H9 (cell line): ENCODE measurements at regions not wholly inside any gene's neighbourhood (a gene's known extent, or its start where the extent isn't known, plus 50 kb on each side); places are given as distances from the start of the nearest gene placed in this dataset.

Experiments
- DNase-seq: peaks from one replicate; pipeline ENCODE4 v3.0.0-alpha.2; 2017
- H2AFZ ChIP-seq: one replicate; pipeline ENCODE4 v1.6.1; 2013; ENCODE audit warnings: mild to moderate bottlenecking, low read length, control low read depth, moderate library complexity
- H2AK5ac ChIP-seq: 2 replicates; pipeline ENCODE4 v1.6.1; 2013; ENCODE audit warnings: low read length, control low read depth, mixed read lengths; ENCODE audit not compliant: insufficient read length
- H2BK120ac ChIP-seq: one replicate; pipeline ENCODE4 v1.6.1; 2013; ENCODE audit warnings: low read depth, mild to moderate bottlenecking, low read length, control low read depth, inconsistent platforms; ENCODE audit not compliant: poor library complexity, severe bottlenecking
- H2BK12ac ChIP-seq: 2 replicates; pipeline ENCODE4 v1.6.1; 2013; ENCODE audit warnings: low read length, control low read depth, mixed read lengths, low read depth; ENCODE audit not compliant: insufficient read length
- H2BK15ac ChIP-seq: 2 replicates; pipeline ENCODE4 v1.6.1; 2013; ENCODE audit warnings: low read depth, low read length, control low read depth
- H2BK20ac ChIP-seq: one replicate; pipeline ENCODE4 v1.6.1; 2013; ENCODE audit warnings: low read depth, mild to moderate bottlenecking, low read length, control low read depth, inconsistent platforms; ENCODE audit not compliant: poor library complexity, severe bottlenecking
- H2BK5ac ChIP-seq: 2 replicates; pipeline ENCODE4 v1.6.1; 2013; ENCODE audit warnings: low read length, control low read depth, mixed read lengths; ENCODE audit not compliant: insufficient read length
- H3K14ac ChIP-seq: 2 replicates; pipeline ENCODE4 v1.6.1; 2013; ENCODE audit warnings: low read length, control low read depth; ENCODE audit not compliant: insufficient read depth
- H3K18ac ChIP-seq: 2 replicates; pipeline ENCODE4 v1.6.1; 2013; ENCODE audit warnings: low read depth, mild to moderate bottlenecking, mixed read lengths, low read length, control low read depth; ENCODE audit not compliant: insufficient read length
- H3K23ac ChIP-seq: 2 replicates; pipeline ENCODE4 v1.6.1; 2013; ENCODE audit warnings: low read length, control low read depth, mixed read lengths, low read depth; ENCODE audit not compliant: insufficient read length
- H3K23me2 ChIP-seq: 2 replicates; pipeline ENCODE4 v1.6.1; 2013; ENCODE audit warnings: low read depth, mild to moderate bottlenecking, mixed read lengths, low read length, control low read depth; ENCODE audit not compliant: insufficient read length, poor library complexity, severe bottlenecking
- H3K27ac ChIP-seq: 2 replicates; pipeline ENCODE4 v1.5.1; 2013; ENCODE audit warnings: low read length, control low read depth, mixed read lengths, low read depth; ENCODE audit not compliant: insufficient read length
- H3K27me3 ChIP-seq: 2 replicates; pipeline ENCODE4 v1.6.1; 2013; ENCODE audit warnings: low read length, control low read depth, inconsistent platforms; ENCODE audit not compliant: insufficient read depth
- H3K4ac ChIP-seq: 2 replicates; pipeline ENCODE4 v1.6.1; 2013; ENCODE audit warnings: low read depth, mild to moderate bottlenecking, control low read depth, inconsistent platforms, low read length, moderate library complexity
- H3K4me1 ChIP-seq: 2 replicates; pipeline ENCODE4 v1.6.1; 2013; ENCODE audit warnings: low read length, control low read depth, inconsistent platforms; ENCODE audit not compliant: insufficient read depth
- H3K4me2 ChIP-seq: 2 replicates; pipeline ENCODE4 v1.6.1; 2013; ENCODE audit warnings: low read length, control low read depth, mixed read lengths; ENCODE audit not compliant: insufficient read length, insufficient read depth
- H3K56ac ChIP-seq: 2 replicates; pipeline ENCODE4 v1.6.1; 2013; ENCODE audit warnings: low read depth, mild to moderate bottlenecking, mixed read lengths, low read length, control low read depth; ENCODE audit not compliant: insufficient read length
- H3K79me1 ChIP-seq: 2 replicates; pipeline ENCODE4 v1.6.1; 2013; ENCODE audit warnings: low read depth, mild to moderate bottlenecking, moderate library complexity, low read length, control low read depth, inconsistent platforms; ENCODE audit not compliant: insufficient read depth, poor library complexity, severe bottlenecking
- H3K79me2 ChIP-seq: 2 replicates; pipeline ENCODE4 v1.6.1; 2013; ENCODE audit warnings: low read length, control low read depth, inconsistent platforms; ENCODE audit not compliant: insufficient read depth
- H3K9ac ChIP-seq: 2 replicates; pipeline ENCODE4 v1.6.1; 2013; ENCODE audit warnings: low read length, control low read depth, mixed read lengths; ENCODE audit not compliant: insufficient read length; ENCODE audit errors: extremely low read depth
- H3K9me3 ChIP-seq: one replicate; pipeline ENCODE4 v1.6.1; 2013; ENCODE audit warnings: low read depth, low read length, inconsistent platforms; ENCODE audit not compliant: control insufficient read depth
- H3T11ph ChIP-seq: one replicate; pipeline ENCODE4 v1.6.1; 2013; ENCODE audit warnings: mild to moderate bottlenecking, low read length, control low read depth, inconsistent platforms
- H4K20me1 ChIP-seq: one replicate; pipeline ENCODE4 v1.6.1; 2013; ENCODE audit not compliant: control insufficient read depth, insufficient read length, insufficient read depth
- H4K5ac ChIP-seq: 2 replicates; pipeline ENCODE4 v1.6.1; 2013; ENCODE audit warnings: low read depth, mild to moderate bottlenecking, mixed read lengths, low read length, control low read depth; ENCODE audit not compliant: insufficient read length
- H4K8ac ChIP-seq: replicated peaks from 2 replicates; pipeline ENCODE4 v1.6.1; 2013; ENCODE audit warnings: low read length, control low read depth, mixed read lengths, low read depth; ENCODE audit not compliant: insufficient read length
- H4K91ac ChIP-seq: 2 replicates; pipeline ENCODE4 v1.6.1; 2013; ENCODE audit warnings: low read depth, mild to moderate bottlenecking, moderate library complexity, mixed read lengths, low read length, control low read depth; ENCODE audit not compliant: insufficient read length
- H3K27ac Mint-ChIP-seq, 3 experiments: 2 replicates in 2 of 3; 3 replicates in 1 of 3; pipeline ENCODE4 v1.8.0; 2020 to 2021; ENCODE audit warnings: mixed read lengths in 3 of 3, mild to moderate bottlenecking in 1 of 3, moderate library complexity in 1 of 3
- H3K27me3 Mint-ChIP-seq: 2 replicates; pipeline ENCODE4 v1.8.0; 2021; ENCODE audit warnings: low read depth, mild to moderate bottlenecking, moderate library complexity, mixed read lengths
- H3K36me3 Mint-ChIP-seq, 3 experiments: 2 replicates in 2 of 3; 3 replicates in 1 of 3; pipeline ENCODE4 v1.8.0; 2020 to 2021; ENCODE audit warnings: low read depth in 3 of 3, mixed read lengths in 3 of 3; ENCODE audit not compliant: insufficient read depth in 1 of 3
- H3K4me1 Mint-ChIP-seq, 2 experiments: 2 replicates each; pipeline ENCODE4 v1.8.0; 2020; ENCODE audit warnings: mixed read lengths in 2 of 2
- H3K4me3 Mint-ChIP-seq, 2 experiments: 2 replicates in 1 of 2; 3 replicates in 1 of 2; pipeline ENCODE4 v1.8.0; 2020 to 2021; ENCODE audit warnings: mild to moderate bottlenecking in 2 of 2, mixed read lengths in 2 of 2, moderate library complexity in 1 of 2
- H3K9me3 Mint-ChIP-seq, 2 experiments: 2 replicates in 1 of 2; 3 replicates in 1 of 2; pipeline ENCODE4 v1.8.0; 2020; ENCODE audit warnings: mild to moderate bottlenecking in 2 of 2, mixed read lengths in 2 of 2, moderate library complexity in 1 of 2
- WGBS: extraction: QIAGEN DNeasy Blood & Tissue Kit; methylation state at CpG from one replicate; pipeline ENCODE4 v1.1.7; 2013; ENCODE audit warnings: missing lambda C conversion rate, low lambda C conversion rate, mixed read lengths; ENCODE audit not compliant: insufficient read length; ENCODE audit errors: extremely low coverage; 5-methylcytosine and 5-hydroxymethylcytosine counted together
- TF ChIP-seq, protein P1 (sequence below): fragments of 200-600 bp; sonication (generic); conservative IDR thresholded peaks from 3 replicates; pipeline ENCODE4 v1.8.0; 2021; ENCODE audit warnings: antibody characterized with exemption, mild to moderate bottlenecking

DNA sequence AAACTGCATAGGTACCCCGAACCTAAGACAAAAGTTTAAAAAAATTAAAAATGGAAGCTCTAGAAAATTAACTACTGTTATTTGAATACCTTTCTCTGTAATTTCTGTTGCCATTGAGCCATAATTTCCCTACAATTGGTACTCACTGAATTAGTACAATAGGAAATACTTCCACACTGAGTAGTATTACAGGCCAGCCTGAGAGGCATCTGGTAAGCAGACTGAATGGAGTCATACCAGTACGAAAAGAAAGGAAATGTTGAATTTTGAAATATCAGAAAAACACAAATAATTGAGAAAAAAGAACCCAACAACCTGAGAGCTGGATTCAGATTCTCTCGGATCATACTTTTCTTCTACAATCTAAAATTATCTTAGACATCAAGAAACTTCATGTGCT is 791.3 kb downstream of the TENT5A start:
- Histone ChIP-seq H3K23me2 (no peaks in the 10 kb centered on the region), H3K4me2 (no peak overlapping the region), H3K4me1 (peaks cover 2% of the 10 kb centered on the region; the same call in 1 of the 2 replicates), H2BK15ac (no peak overlapping the region), H3K14ac (no peak overlapping the region), H4K8ac (no peak overlapping the region), H3K4ac (no peak overlapping the region), H3K9ac (no peak overlapping the region), H2BK5ac (no peak overlapping the region), H3K79me1 (no peaks in the 10 kb centered on the region), H2BK12ac (no peak overlapping the region), H4K20me1 (no peaks in the 10 kb centered on the region), H3K9me3 (no peaks in the 10 kb centered on the region), H2AK5ac (no peak overlapping the region), H4K91ac (no peak overlapping the region), H3K27ac (no peak overlapping the region), H3K79me2 (no peaks in the 10 kb centered on the region), H2BK20ac (no peak overlapping the region), H3K56ac (no peak overlapping the region), H2AFZ (no peak overlapping the region), H3K27me3 (no peaks in the 10 kb centered on the region), H3K23ac (no peak overlapping the region), H2BK120ac (no peak overlapping the region), H3T11ph (no peak overlapping the region), H3K18ac (no peak overlapping the region), H4K5ac (no peak overlapping the region)
- TF ChIP-seq, protein P1, sequence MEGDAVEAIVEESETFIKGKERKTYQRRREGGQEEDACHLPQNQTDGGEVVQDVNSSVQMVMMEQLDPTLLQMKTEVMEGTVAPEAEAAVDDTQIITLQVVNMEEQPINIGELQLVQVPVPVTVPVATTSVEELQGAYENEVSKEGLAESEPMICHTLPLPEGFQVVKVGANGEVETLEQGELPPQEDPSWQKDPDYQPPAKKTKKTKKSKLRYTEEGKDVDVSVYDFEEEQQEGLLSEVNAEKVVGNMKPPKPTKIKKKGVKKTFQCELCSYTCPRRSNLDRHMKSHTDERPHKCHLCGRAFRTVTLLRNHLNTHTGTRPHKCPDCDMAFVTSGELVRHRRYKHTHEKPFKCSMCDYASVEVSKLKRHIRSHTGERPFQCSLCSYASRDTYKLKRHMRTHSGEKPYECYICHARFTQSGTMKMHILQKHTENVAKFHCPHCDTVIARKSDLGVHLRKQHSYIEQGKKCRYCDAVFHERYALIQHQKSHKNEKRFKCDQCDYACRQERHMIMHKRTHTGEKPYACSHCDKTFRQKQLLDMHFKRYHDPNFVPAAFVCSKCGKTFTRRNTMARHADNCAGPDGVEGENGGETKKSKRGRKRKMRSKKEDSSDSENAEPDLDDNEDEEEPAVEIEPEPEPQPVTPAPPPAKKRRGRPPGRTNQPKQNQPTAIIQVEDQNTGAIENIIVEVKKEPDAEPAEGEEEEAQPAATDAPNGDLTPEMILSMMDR = no peak
- Mint-ChIP-seq H3K9me3 (peaks cover 3 to 5% of the 10 kb centered on the region in 2 experiments; a peak in 4 of 5 replicates), H3K27ac (no peak overlapping the region), H3K36me3 (peaks cover 0 to 7% (median 5%) of the 10 kb centered on the region in 3 experiments; a peak in 4 of 7 replicates), H3K4me1 (peaks cover 0 to 9% of the 10 kb centered on the region in 2 experiments; a peak in 2 of 4 replicates), H3K4me3 (no peak overlapping the region), H3K27me3 (no peaks in the 10 kb centered on the region)
- DNase-seq = no peak
- WGBS = no CpG with 5 or more reads among the region's 3 CpGs
